Stimulated activated CD4-positive, alpha-beta T cell treated with anti-CD3 and anti-CD28 coated beads, Interleukin-15, amount 100 ng/mL, for 48 hours (primary cell): ENCODE measurements at regions not wholly inside any gene's neighbourhood (a gene's known extent, or its start where the extent isn't known, plus 50 kb on each side); places are given as distances from the start of the nearest gene placed in this dataset.

Experiments
- DNase-seq, 2 donors: peaks; one replicate each; pipeline ENCODE4 v3.0.0-alpha.2; 2020; ENCODE audit warnings: low read depth in 2 of 2

- DNase-seq = no peak
These were observed 322.9 kb downstream of the GALR1 start for GRCh38 chr18:77572537-77572936.

DNA sequence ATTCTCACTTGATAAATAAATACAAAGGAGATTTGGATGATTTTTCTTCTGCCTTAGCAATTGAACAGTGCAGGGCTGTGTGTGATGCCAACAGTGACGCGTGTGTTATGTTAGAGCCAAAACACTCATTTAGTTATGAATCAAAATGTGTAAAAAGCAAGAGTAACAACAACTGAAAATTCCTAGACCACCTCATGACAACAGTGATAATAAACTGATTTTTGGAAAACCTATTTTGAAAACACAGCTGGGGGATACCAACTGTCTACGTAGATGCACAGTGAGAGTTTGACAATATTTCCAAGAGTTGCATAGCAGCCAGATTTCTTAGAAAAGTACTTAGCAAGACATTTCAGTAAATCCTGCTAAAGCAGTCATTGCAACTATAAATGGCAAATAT is 323.9 kb downstream of the GALR1 start:
- DNase-seq = no peak

GRCh38 chr18:77590943-77591515 is 341.4 kb downstream of the GALR1 start:
- DNase-seq = no peak

DNA sequence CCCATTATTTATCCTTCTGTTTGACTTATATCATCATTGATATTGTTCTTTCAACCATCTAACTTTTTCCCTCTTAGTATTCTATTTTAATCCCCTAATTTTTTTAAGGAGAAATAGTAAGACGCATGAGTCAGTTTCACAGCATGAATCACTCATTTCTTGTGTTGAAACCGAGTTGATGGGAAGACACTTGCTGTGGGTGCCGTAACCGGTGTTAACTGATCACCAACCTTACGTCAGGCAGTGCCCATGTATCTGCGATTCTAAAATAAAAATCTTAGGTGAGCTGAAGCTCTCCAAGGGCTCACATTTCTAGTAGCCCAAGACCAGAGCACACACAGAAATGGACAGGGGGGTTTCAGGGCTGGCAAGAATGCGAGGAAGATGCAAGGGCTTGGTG is 348.1 kb downstream of the GALR1 start:
- no peak for DNase-seq

DNA sequence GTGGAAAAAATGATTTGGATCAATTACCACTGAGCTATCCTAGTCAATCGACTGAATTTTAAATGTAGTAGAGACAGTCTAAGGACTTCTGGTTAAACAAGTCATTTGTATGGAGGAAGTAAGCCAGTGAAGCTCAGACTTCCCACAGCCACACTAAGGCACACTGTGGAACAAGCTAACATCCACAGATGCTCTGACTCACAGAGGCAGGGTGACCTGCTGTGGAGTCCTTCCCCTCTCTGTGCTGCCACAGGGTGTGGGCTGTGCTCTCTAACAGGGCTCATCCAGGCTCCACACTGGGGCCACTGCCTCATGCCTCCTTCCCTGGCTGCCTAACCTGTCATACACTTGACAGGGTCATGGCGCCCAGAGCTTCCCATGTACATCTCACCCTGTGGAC is 351.0 kb downstream of the GALR1 start:
- DNase-seq = no peak

DNA sequence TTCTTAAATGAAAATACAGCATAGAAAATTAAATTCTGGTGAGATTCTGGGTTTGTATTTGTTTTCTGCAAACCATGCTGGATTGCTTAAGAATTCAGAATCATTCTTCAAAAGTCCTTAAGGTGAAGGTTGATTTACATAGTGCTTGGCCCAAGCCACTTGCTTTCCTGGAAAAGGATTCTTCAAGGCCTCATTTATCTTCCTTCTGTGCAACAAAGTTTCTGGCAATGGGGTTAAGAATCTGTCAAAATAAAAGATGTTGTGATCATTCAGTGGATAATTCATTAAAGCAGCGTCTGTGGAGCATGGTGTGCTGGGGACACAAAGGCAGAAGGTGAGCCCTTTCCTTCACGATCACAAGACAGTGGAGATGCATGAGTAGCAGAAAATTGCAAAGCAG is 351.9 kb downstream of the GALR1 start:
- no peak for DNase-seq

DNA sequence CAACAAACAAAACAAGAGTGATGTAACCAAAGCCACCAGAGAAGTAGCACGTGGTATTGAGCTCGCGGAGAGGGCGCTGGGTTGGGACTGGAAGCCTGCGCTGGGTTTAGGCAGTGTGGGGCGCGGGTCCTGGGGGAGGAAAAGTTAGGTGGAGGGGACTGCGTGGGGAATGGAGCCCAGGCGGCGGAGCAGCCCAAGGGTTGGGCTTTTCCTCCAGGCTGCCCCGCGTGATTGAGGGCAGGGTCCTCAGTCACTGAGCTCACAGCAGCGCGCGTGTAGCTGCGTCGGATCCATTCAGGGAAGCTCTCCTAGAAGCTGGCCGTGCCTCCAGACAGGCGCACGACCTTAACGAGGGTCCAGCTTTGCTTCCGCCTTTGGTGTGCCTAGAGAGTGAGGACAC is 357.4 kb downstream of the GALR1 start:
- no peak for DNase-seq

- DNase-seq = no peak
These were observed 359.2 kb downstream of the GALR1 start for GRCh38 chr18:77608807-77609206.

GRCh38 chr18:77617694-77618093 is 368.0 kb downstream of the GALR1 start:
- DNase-seq = no peak

DNA sequence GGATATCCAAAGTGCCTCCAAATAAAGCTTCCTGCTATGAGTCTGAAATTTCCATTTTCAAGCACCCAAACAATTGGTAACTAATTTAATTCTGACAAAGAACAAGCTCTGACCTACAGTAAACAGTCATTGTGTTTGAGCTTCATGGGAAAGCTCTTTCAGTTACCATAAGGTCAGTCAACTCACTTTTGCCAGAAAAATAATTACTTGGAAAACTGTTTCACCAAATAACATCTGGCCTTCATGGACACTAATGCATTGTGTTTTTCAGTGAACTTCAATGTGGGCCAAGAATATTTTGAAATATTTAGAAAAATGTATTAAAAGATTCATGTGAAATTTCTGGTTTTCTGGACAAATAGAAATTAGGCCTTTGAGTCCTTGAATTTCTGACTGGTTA is 369.9 kb downstream of the GALR1 start:
- DNase-seq = no peak

DNA sequence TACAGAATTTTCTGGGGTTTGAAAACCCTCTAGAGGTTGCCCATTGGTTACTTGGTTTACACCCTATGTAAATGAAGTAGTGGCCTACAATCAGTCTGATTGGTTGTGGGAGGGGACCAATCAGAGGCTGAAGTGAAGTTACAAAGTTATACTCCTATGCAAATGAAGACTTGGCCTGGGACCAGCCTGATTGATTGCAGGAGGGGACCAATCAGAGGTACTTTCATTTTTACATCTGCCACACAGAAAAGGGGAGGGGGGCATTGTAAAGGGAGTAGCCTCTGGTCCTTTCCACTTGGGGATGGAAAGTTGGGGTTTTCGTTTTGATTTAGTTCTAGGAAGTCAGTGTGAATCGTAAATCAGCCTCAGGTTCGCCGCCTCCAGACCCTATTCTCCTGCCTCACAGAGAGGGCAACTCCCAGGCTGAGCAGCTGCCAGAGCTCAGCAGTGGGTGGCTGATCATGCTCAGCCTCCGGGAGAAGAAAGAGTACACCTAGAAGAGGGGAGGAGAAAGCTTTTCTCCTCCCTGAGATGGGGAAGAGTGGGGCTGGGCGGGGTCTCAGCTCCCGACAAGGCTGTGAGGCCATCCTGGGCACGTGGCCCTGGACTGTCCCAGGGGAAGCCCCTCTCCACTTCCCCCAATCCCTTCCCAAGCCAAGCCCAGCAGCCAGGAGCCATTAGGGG is 372.5 kb downstream of the GALR1 start:
- peak in 1 of 2 donors; percentile 7 for DNase-seq

DNA sequence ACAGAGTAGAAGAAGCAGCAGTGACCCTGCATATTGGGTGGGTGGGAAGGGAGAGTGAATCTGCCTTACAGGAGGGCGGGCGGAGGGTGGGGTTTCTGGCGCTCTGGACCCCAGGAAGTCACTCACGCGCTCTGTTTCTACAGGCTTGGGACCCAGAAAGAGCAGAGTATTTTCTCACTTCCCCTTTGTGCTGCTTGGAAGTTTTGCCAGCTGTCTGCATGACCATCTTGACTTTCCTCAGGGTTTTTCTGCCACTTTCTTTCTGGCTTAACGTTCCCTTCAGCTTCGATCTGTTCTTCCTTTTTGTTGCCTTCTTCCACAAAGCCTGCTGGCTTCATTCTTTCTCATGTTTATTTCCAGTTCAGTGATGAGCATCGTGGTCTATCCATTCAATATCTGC is 383.1 kb downstream of the GALR1 start:
- no peak for DNase-seq

DNA sequence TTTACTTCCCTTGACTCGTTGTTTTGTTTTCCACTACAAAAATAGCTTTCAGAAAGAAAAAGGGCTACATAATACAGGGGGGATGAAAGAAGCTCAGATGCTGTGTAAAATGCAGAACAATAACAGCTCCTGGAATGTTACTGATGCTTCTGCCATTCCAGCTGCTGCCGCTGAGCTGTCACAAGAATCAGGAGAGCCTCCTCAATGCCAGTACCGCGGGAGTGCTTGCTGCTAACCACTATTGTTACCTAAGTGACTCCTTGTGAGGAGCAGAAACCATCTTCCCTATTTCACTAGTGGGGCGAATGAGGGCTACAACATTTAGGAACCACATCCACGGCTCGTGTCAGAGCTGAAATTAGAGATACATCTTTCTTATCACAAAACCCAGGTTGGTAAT is 384.8 kb downstream of the GALR1 start:
- DNase-seq = no peak

- DNase-seq = no peak
These were observed 385.8 kb downstream of the GALR1 start for GRCh38 chr18:77635451-77635850.

- DNase-seq = no peak
These were observed 386.2 kb downstream of the GALR1 start for GRCh38 chr18:77635858-77636257.

DNA sequence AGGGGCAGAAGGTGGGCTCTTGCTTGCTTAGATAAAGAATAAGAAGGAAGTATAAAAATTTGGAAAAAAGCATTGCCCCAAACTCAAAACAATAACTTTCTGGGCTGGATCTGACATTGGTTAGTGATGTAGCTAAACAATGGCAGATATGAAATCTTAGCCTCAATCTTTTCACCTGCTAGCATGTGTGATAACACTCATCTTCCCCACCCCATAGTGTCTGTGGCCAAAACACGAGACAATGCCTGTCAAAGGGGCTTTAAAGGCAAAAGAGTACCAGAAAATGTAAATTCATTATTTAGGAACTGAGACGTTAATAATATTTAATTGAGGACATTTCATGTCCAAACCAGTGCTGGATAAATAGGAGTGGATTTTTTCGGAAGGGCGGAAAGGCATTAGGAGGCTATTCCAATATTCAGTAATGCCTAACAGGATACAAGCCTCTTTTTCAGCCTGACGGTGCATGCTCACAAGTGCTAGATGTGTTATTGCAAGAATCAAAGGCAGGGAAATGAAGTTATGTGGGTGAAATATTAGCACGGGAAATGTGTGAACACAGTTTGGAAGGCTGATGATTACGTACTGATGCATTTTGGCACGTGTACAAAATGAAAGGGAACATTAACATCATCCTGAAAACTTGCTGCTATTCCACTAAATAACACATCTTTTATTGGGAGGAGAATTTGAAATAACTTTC is 395.7 kb downstream of the GALR1 start:
- no peak for DNase-seq

DNA sequence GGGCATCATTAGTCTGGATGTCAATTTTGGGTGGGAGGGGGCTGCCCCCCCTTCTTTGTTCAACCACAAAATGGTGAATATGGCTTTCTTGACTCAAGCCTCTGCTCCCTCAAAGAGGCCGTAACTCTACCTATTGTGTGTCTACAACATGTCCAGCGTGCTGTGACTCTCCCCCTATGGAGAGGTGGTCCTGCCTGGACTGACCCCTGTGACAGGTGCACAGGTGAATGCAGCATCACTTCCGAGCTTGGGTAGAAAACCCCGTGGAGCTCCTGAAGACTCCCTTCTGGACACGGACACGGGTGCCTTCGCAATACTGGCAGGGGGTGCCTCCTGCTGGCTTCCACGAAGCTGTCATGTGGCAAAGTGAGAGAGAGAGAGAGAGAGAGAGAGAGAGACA is 397.8 kb downstream of the GALR1 start:
- DNase-seq = no peak

- DNase-seq = no peak
These were observed 398.8 kb downstream of the GALR1 start for GRCh38 chr18:77648411-77648810.

- DNase-seq = peak; percentile 24 to 50
These were observed 401.2 kb downstream of the GALR1 start for GRCh38 chr18:77650799-77651385.

DNA sequence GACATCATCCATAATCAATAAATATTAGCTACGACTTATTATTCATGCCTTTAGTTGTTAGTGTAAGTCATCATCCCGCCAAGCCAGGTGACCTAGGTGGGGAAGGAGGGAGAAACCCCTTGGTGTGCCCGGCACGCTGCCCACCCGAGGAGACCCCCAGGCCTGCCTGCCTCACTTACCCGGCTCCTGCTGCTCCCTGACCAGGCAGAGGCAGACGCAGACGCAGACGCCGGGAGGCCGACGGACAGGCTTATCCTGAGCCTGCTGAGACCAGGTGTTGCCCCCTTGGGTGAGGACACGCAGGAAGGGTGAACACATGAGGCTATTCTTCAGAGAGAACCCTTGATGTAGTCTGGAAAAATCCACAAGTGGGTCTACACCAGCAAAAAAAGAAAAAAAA is 401.8 kb downstream of the GALR1 start:
- no peak for DNase-seq

GRCh38 chr18:77653792-77654191 is 404.1 kb downstream of the GALR1 start:
- no peak for DNase-seq

GRCh38 chr18:77654302-77654701 is 404.7 kb downstream of the GALR1 start:
- DNase-seq = no peak
